GM11168 (cell line): ENCODE measurements at regions not wholly inside any gene's neighbourhood (a gene's known extent, or its start where the extent isn't known, plus 50 kb on each side); places are given as distances from the start of the nearest gene placed in this dataset.

Experiments used
- in situ Hi-C: fragments of 300-500 bp; cut with MboI; formaldehyde crosslinking; loops from one replicate; pipeline ENCODE4 v1.12.0; 2022; ENCODE audit warnings: low sequenced_read_pairs; ENCODE audit not compliant: unreplicated experiment

GRCh38 chr16:86919578-86920305 is 341.4 kb downstream of the FOXL1 start:
- in situ Hi-C loops, result no loop called here

GRCh38 chr16:86921289-86921688 is 342.9 kb downstream of the FOXL1 start:
- in situ Hi-C loops, result no loop called here

- in situ Hi-C loops, result no loop called here
These were observed 344.0 kb downstream of the FOXL1 start for GRCh38 chr16:86922311-86922710.

- in situ Hi-C loops, result no loop called here
These were observed 345.3 kb downstream of the FOXL1 start for GRCh38 chr16:86923656-86924055.

GRCh38 chr16:86924537-86924936 is 346.2 kb downstream of the FOXL1 start:
- in situ Hi-C loops, result no loop called here

- in situ Hi-C loops, result no loop called here
These were observed 346.9 kb downstream of the FOXL1 start for GRCh38 chr16:86925067-86925791.

GRCh38 chr16:86926181-86927094 is 348.1 kb downstream of the FOXL1 start:
- in situ Hi-C loops, result no loop called here

- in situ Hi-C loops, result no loop called here
These were observed 349.4 kb downstream of the FOXL1 start for GRCh38 chr16:86927699-86928098.

GRCh38 chr16:86928523-86929011 is 350.2 kb downstream of the FOXL1 start:
- in situ Hi-C loops, result no loop called here

- in situ Hi-C loops, result no loop called here
These were observed 350.9 kb downstream of the FOXL1 start for GRCh38 chr16:86929057-86929871.

- in situ Hi-C loops, result no loop called here
These were observed 351.7 kb downstream of the FOXL1 start for GRCh38 chr16:86930001-86930400.

- in situ Hi-C loops, result no loop called here
These were observed 352.5 kb downstream of the FOXL1 start for GRCh38 chr16:86930663-86931373.

- in situ Hi-C loops, result no loop called here
These were observed 353.1 kb downstream of the FOXL1 start for GRCh38 chr16:86931410-86931941.

GRCh38 chr16:86932130-86932982 is 354.0 kb downstream of the FOXL1 start:
- in situ Hi-C loops, result no loop called here

- in situ Hi-C loops, result no loop called here
These were observed 356.4 kb downstream of the FOXL1 start for GRCh38 chr16:86934581-86935375.

GRCh38 chr16:86939609-86940008 is 361.3 kb downstream of the FOXL1 start:
- in situ Hi-C loops, result no loop called here

- in situ Hi-C loops, result no loop called here
These were observed 363.4 kb downstream of the FOXL1 start for GRCh38 chr16:86941731-86942130.
